Putamen (tissue), 1 donor: ENCODE measurements at regions not wholly inside any gene's neighbourhood (a gene's known extent, or its start where the extent isn't known, plus 50 kb on each side); places are given as distances from the start of the nearest gene placed in this dataset.
A peak's percentile ranks its signal among the peaks of the same experiment; 100 is the strongest.

Experiments used
- DNase-seq: peaks from one replicate; pipeline ENCODE4 v3.0.0-alpha.2; 2016; ENCODE audit warnings: low spot score

- no peak for DNase-seq
These were observed 762.3 kb upstream of the GRM7 start for GRCh38 chr3:6098516-6099157.

GRCh38 chr3:6099458-6100075 is 761.3 kb upstream of the GRM7 start:
- no peak for DNase-seq

- no peak for DNase-seq
These were observed 755.7 kb upstream of the GRM7 start for GRCh38 chr3:6105187-6105586.

GRCh38 chr3:6108957-6109356 is 752.0 kb upstream of the GRM7 start:
- no peak for DNase-seq

GRCh38 chr3:6110451-6110850 is 750.5 kb upstream of the GRM7 start:
- DNase-seq, result no peak

DNA sequence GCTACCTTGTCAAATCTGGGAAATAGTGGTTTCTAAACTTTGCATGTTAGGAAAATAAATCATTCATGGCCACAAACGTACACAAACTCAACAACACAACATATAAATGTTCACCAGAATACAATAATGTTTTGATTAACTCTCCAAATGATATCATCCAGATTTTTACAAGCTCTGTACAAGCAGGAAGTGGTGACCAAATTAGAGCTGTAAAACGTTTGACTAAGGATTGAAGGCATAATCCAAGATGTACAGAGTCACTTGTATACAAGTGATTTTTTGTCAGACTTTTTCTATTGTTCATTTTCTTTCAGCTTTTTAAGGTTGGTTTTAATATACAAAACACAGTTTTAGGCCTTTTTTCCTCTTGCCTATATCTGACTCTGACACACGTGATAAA is 748.4 kb upstream of the GRM7 start:
- no peak for DNase-seq

DNA sequence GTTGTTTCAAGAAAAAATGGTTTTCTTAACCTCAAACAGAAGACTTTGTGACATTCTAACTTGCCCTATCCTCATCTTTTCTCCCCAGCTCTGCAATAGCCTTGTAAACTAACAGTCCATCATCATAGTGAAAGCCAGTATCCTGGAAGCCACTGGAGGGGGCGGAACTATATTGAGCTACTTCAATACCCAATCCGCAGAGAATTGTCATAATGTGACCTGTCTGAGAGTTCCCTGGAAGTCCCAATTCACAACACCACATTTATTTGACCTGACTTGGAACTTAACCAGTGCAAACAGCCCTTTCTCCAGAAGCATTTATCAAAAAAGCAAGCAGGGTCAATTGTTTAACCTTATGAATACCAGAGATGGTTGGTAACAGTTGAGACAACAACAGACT is 747.6 kb upstream of the GRM7 start:
- DNase-seq, result no peak

DNA sequence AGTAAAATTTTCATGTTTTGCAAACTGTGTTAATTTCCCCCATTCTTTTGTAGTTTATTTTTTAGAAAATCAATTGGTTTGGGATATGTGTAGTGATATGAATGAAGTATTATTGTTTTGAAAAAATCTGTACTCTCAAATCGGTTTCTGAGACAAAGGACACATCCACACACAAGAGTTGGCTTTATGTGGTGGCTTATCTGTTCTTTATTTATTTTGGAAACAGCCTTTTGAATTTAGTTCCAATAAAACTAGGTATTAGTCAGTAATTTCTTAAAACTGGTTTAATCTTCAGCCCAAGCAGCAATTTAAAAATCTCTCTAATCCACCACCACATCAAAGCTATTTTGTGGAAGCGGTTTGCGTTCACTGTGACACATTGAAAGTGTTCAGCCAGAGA is 741.5 kb upstream of the GRM7 start:
- DNase-seq, result no peak

DNA sequence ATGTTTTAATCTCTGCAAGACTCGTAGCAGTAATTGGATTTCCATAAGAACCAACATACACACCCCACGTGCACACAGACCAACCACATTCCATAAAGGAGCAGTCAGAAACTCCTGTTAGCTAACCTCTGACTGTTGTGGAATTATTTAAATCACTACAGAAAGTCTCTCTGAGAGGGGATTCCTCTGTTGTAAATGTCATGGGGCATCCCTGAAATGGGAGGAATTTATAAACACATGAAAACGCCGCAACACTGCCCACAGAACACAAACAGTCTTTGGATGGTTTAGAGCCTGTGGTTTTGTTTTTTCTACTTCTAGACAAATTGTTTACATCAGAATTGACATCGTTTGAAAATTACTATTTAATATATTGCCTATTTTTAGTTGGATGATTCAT is 740.1 kb upstream of the GRM7 start:
- DNase-seq, result no peak

- DNase-seq, result no peak
These were observed 736.0 kb upstream of the GRM7 start for GRCh38 chr3:6124875-6125274.

GRCh38 chr3:6125520-6125919 is 735.4 kb upstream of the GRM7 start:
- no peak for DNase-seq

GRCh38 chr3:6132684-6133432 is 728.1 kb upstream of the GRM7 start:
- no peak for DNase-seq

GRCh38 chr3:6142707-6143106 is 718.2 kb upstream of the GRM7 start:
- peak; percentile 47 for DNase-seq

GRCh38 chr3:6147883-6148282 is 713.0 kb upstream of the GRM7 start:
- no peak for DNase-seq

- DNase-seq, result no peak
These were observed 705.1 kb upstream of the GRM7 start for GRCh38 chr3:6155650-6156338.

GRCh38 chr3:6165951-6166350 is 695.0 kb upstream of the GRM7 start:
- DNase-seq, result no peak

DNA sequence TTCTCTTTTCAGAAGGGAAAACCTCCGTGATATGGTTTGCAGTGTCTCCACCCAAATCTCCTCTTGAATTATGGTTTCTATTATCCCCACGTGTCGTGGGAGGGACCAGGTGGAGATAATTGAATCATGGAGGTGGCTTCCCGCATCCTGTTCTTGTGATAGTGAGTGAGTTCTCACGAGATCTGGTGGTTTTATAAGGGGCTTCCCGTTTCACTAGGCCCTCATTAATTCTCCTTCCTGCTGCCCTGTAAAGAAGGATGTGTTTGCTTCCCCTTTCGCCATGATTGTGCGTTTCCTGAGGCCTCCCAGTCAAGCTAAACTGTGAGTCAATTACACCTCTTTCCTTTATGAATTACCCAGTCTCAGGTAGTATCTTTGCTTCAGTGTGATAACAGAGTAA is 692.7 kb upstream of the GRM7 start:
- DNase-seq, result no peak

- DNase-seq, result no peak
These were observed 687.9 kb upstream of the GRM7 start for GRCh38 chr3:6172871-6173642.

DNA sequence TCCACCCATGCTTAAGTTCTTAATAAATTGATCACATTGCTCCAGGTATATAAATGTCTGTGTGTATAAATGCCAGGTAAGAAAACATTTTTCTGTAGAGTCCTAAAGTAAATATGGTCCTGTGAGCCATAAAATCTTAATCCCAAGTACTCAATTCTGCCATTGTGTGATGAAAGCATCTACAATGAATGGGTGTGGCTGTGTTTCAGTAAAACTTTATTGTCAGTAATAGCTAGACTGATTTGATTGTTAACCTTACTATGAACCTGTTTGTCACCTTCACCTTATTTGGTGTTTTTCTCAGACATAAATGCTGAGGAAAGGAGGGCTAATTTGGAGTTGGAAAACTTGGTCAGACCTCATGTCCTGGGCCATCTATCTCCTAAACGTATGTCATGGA is 683.5 kb upstream of the GRM7 start:
- no peak for DNase-seq

- no peak for DNase-seq
These were observed 681.2 kb upstream of the GRM7 start for GRCh38 chr3:6179761-6180160.

- no peak for DNase-seq
These were observed 680.7 kb upstream of the GRM7 start for GRCh38 chr3:6180171-6180570.

DNA sequence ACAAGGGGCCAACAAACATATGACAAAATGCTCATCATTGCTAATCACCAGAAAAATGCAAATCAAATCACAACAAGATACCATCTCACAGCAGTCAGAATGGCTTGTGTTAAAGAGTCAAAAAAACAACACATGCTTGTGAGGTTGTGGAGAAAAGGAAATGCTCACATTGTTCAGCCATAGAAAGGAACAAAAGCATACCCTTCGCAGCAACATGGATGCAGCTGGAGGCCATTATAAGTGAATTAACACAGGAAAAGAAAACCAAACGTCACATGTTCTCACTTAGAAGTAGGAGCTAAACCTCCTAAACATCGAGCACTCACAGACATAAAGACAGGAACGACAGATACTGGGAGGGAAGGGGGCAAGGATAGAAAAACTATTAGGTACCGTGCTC is 678.4 kb upstream of the GRM7 start:
- DNase-seq, result no peak
